ENCODE measurements at regions not wholly inside any gene's neighbourhood (a gene's known extent, or its start where the extent isn't known, plus 50 kb on each side); places are given as distances from the start of the nearest gene placed in this dataset.

GRCh38 chr11:107259811-107260221, 197.8 kb downstream of the CWF19L2 start:
- TF ChIP-seq CTCF (IDR thresholded peaks at IDR 0.05), result no peak
- TF ChIP-seq POLR2A (IDR thresholded peaks at IDR 0.05), result no peak
- TF ChIP-seq POLR2AphosphoS5 (IDR thresholded peaks at IDR 0.05), result no peak

All from stomach (tissue), 4 donors.